ENCODE measurements at regions not wholly inside any gene's neighbourhood (a gene's known extent, or its start where the extent isn't known, plus 50 kb on each side); places are given as distances from the start of the nearest gene placed in this dataset.

DNA sequence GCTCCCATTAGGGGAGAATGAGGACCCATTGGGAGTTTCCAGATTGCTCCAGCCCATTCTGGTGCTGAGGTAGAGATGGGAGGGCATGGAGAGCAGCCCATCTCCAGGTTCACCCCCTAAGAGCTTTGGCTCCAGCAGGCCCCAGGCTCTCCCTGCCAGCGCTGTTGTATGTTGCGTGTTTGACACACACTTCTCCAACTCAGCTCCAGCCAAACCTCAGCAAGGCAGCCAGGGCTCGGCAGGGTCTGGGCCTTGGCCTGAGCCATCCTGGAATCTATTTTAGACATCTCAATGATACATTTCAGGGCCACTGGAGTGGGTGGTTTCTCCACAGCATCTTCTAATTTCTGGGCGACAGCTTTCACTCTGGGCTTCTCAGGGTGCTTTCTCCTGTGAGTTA is 117.0 kb downstream of the NAV1 start:
- DNase-seq (ENCODE audit: low read depth in 1 of 2, low spot score in 1 of 2) = no peak

DNA sequence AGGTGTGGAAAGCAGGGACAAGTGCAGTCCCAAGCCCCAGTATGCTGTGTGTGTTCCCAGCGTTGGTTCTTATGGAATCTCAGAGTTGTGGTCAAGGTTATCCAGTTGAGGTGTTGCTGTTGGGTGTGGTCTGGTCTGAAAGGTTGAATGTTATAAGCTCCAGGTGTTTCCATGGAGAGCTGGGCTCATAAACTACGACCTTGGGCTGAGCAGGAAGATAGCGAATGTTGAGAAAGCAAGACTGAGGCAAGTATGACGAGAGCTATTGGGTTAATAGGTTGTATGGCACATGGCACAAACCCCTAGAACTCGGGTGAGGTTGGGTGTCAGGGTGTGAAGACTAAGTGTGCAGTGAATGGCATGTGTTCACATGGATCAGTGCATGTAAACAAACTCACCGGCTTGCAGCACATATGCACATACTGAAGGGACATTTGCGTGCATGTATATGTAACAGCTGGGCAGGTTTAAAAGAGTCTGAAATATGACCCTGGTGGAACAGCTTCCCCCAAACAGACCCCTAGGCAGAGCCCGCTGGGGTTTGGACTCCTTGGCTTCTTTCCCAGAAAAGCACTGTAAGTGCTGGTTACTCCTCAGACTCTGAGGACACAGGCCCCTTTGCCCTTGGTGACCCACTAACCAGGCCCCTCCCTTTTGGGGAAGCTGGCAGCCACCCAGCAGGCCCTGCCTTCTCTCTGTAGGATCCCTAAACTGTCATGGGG is 117.5 kb downstream of the NAV1 start:
- no peak for DNase-seq (ENCODE audit: low read depth in 1 of 2, low spot score in 1 of 2)

DNA sequence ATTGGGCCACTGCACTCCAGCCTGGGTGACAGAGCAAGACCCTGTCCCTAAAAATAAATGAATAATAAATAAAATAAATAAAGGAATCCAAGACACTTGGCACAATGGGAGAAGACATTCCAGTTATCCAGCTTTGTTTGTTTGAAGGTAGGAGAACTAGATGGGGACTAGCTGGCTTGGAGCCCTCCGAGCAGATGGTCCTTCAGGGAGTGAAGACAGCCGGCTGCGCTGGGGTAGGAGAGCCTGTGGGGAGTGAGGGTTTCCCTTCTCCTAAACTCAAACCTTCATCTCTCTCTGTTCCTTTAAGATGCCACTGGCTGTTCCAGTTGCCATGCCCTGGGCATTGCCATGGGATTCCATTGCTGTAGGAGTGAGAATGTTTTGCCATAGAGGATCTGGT is 120.6 kb downstream of the NAV1 start:
- DNase-seq (ENCODE audit: low read depth in 1 of 2, low spot score in 1 of 2) = no peak

DNA sequence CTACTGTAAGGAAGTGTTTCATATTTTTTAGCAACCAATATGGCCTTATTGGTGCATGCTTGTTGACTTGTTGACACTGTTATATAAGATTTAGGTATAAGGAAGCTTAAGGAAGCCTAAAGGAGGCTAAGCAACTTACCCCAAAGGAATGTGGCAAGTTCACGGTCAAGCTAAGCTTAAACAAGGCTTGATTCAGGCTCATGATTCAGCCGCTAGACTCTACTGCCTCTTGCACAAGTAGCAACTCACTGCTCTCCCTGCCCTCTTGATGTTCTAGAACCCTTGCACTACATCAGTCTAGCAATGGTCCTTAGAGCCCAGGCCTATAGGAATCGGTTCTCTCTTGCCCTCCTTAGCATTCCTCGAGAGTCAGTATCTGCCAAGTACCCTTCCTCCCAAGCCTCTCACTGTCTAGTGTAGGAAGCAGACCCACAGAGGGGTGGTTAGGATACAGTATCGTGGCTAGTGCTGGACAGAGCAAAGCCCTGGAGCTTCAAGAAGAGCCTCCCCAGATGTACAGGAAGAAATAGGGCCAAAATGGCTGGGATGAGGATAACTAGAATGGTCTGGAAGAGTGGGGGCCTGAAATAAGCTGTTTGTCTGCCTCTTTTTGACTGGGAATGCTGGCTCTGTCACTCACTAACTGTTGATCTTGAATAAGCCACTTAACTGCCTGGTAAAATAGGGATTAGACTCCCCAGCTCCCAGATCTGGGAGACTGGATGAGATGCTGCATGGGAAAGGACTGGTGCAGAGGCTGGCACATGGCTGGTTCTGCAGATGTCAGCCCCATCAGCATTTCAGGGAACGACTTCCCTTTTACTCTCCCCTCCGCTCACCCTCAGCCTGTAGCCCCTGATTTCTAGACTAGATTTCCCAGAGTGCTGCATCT is 122.2 kb downstream of the NAV1 start:
- no peak for DNase-seq (ENCODE audit: low read depth in 1 of 2, low spot score in 1 of 2)

DNA sequence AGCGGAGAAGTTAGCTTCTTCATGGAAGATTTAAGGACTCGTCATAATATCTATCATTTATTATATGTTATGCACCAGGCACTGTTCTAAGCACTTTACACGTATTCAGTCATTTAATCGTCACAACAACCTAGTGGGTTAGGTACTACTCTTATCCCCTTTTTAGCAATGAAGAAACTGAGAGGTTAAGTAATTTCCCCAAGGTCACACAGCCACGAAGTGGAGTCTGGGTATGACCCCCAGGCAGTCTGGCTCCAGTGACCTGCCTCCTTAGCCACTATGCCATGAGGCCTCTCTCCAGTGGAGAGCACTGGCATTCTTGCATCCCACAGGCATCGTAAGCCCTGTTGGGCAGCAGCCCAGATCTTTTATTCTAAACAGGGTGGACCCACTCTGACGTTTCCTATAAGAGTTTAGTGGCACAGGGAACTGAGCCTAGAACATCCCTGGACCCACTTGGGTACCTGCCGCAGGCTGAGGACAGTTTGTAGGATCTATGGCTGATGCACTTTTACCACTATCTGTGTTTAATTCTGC is 123.0 kb downstream of the NAV1 start:
- DNase-seq (ENCODE audit: low read depth in 1 of 2, low spot score in 1 of 2) = no peak

DNA sequence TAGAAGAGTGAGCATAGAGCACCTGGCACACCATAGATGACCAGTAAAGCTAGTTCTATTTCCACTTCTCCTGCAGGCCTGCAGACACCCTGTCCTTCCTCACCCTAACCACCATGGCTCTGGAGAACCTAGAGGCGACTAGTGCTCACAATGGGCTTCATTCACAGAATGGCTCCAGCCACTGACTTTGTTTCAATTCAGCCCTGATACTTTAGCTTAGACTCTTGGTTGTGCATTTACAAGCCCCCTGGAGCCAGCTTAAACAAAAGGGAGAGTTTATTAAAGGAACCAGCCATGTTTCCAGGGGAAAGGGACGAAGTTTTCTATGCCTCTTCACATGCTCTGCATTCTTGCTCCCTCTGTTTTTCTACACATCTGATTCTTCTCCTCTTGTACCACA is 123.7 kb downstream of the NAV1 start:
- DNase-seq (ENCODE audit: low read depth in 1 of 2, low spot score in 1 of 2) = no peak

DNA sequence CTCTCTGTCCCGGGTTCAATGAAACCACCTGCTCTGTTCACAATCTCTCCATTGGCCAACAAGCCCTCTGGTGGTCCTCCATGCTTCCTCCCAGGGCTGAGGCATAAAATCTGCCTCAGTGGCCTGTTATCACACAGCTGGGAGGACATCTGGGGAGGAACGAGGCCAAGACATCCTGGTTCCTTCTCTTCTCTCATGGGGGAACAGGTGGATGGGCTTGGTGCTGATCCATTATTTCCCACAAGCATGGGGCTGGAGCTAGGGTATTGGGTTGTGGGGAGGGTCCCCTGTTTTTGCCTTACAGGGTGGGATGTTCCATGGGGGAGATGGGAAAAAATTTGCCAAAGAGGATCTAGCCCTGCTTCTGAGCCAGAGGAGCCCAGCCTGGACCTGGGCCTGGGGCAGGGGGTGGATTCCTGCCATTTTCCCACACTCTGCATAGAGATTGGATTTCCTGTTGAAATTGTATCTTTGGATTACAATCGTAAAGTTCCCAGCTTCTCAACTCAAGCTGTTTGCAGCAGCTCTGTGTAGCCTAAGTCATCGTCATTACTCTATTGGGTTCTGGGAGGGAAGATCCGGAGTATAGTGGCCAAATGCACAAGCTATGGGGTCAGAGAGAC is 124.7 kb downstream of the NAV1 start:
- no peak for DNase-seq (ENCODE audit: low read depth in 1 of 2, low spot score in 1 of 2)

DNA sequence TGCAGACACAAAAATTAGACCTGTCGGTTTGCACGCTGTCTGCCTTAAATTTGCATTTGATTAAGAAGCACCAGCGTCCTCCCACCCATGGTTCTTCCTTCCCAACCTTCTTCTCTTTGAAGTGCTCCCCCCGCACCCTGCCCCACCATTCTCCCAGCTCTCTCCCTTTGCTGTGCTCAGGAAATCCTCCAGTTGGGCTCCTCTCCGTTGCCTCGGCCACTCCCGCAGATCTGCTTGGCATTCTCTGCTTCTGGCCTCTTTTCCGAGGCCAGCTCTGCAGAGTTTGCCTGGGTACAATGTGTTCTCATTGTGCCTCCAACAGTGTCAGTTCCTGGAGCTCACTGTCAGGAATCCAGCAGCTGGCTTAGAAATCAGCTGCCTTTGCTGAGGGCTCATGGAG is 126.1 kb downstream of the NAV1 start:
- DNase-seq (ENCODE audit: low read depth in 1 of 2, low spot score in 1 of 2) = no peak

DNA sequence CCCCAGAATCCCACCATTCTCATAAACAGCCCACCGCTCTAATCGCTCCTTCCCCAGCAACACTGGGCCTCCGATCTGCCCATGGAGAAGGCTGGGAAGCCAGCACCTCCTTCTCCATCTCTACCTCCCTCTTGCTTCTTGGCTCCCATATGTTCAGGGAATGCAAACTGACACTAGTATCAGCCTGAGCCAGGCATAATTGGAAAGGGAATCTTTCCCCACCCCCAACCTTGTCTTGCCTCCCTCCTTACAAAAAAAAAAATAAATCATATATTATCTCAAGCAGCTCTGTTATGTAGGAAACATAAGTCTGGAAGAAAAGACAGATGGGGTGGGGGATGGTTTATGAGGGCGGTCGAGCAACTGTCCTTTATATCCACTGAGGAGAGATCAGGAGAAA is 127.2 kb downstream of the NAV1 start:
- DNase-seq (ENCODE audit: low read depth in 1 of 2, low spot score in 1 of 2) = no peak

DNA sequence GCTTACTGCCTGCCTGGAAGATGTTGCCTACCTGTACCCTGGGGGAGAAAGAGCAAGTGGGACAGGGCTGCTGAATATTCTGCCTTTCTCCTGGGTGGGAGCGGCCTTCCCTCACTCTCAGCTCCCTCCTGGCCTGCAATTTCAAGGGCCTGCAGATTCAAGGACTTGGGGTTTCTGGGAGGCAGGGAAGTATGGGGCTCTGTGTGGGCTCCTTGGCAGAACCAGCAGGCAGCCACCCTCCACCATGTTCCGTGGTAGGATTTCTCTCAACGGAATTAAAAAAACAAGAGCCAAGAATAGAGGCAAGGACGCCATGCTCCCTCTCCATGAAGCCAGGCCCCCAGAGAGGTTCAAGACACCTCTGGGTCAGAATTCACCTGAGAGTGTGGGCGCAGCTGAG is 127.7 kb downstream of the NAV1 start:
- DNase-seq (ENCODE audit: low read depth in 1 of 2, low spot score in 1 of 2) = no peak

DNA sequence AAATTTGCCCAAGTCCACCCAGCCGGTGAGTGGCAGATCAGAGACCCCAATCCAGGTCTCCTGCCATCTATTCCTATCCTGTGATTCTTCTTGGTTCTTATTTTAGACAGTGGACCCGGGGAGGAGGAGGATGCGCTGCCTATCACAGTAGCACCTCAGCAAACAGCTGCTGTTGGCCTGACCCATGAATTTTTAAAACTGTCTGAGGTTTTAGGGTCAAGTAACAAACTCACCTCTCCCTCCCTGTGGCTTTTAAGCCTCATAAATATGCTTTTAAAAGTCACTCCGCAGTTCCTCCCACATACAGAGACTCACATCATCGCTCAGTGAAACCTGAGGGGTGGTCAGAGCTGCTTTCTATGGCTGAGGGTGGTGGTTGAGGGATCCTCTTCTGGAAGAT is 128.6 kb downstream of the NAV1 start:
- no peak for DNase-seq (ENCODE audit: low read depth in 1 of 2, low spot score in 1 of 2)

DNA sequence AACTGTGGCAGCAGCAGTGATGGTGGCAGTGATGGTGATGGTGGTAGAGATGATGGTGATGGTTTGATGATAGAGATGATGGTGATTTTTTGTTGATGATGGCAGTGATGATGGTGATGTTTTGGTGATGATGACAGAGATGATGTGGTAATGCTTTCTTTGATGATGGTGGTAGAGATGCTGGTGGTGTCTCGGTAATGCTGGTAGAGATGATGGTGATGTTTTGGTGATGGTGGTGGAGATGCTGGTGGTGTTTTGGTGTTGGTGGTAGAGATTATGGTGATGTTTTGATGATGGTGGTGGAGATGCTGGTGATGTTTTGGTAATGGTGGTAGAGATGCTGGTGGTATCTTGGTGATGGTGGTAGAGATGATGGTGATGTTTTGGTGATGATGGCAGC is 131.6 kb downstream of the NAV1 start:
- DNase-seq (ENCODE audit: low read depth in 1 of 2, low spot score in 1 of 2) = no peak

DNA sequence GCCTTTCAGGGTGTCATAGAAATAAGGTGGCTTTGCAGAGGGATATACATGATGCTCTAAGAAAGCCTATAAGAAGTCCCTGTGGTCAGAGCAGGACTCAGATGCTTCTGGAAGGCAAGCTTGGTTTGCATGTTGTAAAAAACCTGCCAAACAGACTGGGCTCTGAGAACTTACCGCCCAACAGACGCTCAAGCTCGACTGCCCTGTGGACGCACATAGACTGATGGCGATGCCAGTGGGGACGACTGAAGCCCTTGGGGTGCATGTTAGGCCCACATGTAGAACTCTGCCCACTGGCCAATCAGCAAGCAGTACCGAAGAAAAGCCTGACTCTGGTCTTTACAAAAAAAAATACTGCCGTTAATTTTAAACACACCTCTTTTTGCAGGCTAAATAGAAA is 133.8 kb downstream of the NAV1 start:
- no peak for DNase-seq (ENCODE audit: low read depth in 1 of 2, low spot score in 1 of 2)

DNA sequence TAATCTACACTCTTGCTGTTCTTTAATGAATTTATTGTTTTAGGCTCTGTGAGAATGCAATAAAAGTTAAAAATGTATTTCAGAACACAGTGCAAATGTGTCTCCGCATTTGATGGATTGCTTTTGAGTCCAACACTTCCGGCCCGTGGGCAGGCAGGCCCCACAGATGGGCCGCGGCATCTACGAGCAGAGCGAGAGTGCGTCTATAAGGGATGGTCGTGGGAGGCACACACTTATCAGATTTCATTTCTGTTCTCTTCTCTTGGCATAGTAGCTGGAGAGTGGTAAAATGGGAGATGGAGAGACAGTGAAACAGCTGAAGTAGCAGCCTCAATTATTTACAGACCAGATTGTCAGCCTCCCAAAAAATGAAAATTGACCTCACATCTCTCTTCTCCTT is 134.2 kb downstream of the NAV1 start:
- no peak for DNase-seq (ENCODE audit: low read depth in 1 of 2, low spot score in 1 of 2)

DNA sequence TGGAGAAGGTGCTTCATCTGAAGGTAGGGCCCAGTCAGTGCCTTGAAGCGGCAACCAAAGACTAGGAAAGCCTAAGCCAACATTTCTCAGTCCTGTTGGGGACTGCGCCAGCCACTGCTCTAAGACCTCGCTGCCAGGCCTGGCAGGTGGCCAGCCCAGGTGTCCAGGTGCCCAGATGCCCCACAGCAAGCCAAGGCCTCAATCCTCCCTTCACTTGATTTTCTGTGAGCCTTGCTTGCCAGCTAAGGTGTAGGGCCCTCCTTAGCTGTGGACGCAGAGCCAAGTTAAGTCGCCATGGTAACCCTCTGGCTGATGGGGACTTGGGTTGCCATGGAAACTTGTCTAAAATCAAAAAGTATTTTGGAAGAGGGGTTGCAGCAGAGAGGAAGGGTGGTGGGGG is 135.0 kb downstream of the NAV1 start:
- DNase-seq (ENCODE audit: low read depth in 1 of 2, low spot score in 1 of 2) = no peak

DNA sequence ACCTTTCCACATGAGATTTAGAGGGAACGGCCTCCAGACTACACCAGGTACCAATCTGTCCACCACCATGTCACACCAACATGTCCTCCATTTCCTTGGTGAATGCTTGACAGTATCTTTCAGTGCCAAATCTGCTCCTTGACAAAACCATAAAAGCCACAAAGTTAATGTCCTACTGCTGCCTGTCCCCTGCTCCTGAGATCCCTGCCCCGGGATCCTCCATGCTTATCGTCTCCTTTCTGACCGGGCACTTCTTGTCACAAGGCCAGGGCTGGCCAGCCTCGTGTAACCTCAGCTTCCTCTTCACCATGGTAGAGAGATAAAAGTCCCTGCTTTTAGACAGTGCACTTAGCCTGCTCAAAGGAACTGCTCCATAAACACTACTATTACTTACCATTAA is 136.2 kb downstream of the NAV1 start:
- DNase-seq (ENCODE audit: low read depth in 1 of 2, low spot score in 1 of 2) = no peak

DNA sequence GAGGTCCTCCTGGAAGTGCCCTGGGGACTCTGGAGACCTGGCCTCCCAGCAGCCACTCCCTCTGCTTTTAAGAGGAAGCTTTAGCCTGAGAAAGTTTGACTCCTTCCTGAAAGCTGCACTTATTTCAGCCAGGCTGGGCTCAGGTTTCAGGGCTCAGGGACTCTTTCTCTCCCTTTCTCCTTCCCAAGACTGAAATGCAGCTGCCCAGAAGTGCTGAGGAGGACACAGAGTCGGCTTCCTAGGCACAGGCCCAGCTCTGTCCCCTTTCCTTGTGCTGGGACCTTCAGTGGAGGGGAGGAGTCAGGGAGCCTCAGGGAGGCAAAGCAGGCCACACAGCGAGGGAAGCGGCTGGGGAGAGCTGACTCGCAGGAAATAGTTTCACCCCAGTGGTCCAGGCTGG is 137.3 kb downstream of the NAV1 start:
- DNase-seq (ENCODE audit: low read depth in 1 of 2, low spot score in 1 of 2) = no peak

DNA sequence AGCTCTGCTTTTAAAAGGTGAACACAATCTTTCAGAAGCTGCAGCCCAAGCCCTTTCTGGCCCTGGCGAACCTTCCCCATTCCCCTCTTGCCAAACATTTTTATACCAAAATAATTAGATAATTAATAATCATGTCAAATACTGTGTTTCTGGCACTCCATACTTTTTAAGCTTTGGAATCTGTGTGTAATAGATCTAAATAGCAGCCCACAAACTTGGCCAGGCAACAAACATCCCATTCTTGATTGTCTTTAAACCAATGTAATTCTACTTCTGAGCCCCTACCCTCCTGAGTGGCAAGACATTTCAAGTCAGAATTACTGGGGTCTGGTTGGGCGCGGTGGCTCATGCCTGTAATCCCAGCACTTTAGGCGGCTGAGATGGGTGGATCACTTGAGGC is 137.7 kb downstream of the NAV1 start:
- no peak for DNase-seq (ENCODE audit: low read depth in 1 of 2, low spot score in 1 of 2)

DNA sequence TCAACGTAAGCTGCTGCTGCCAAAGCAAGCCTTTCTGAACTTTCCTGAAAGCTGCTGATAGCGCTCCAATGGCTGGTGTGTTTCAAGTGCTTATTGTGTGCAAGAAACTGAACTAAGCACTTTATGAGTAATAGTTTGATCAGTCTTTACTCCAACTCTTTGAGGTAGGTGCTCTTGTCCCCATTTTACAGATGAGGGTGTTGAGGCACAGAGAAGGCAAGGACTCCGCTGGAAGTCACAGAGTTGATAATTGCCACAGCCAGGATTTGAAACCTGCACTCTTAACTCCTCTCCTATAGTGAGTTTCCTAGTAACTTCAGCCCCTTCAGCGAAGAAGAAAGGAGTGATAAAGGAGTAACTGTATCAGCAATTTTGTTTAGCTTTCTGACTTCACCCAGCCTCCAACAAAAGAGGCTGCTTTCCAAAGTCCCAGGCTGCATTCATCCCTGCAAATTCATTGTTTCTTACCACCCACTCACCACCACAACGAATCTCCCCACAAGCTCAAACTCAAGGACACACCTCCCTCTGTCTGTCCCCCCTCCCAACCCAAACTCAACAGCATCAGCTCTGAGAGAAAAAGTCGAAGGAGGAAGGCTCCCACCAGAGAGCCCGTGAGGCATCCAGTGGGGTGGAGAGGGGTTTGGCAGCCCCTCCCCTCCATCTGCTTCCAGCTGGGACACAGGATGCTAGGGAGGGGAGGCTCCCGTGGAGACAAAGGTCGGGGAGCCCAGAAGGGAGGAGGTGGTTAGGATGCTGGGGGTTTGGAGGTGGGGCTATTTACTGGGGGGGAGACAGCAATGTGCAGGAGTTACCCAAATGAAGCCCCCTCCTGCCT is 139.6 kb downstream of the NAV1 start:
- DNase-seq (ENCODE audit: low read depth in 1 of 2, low spot score in 1 of 2) = no peak

DNA sequence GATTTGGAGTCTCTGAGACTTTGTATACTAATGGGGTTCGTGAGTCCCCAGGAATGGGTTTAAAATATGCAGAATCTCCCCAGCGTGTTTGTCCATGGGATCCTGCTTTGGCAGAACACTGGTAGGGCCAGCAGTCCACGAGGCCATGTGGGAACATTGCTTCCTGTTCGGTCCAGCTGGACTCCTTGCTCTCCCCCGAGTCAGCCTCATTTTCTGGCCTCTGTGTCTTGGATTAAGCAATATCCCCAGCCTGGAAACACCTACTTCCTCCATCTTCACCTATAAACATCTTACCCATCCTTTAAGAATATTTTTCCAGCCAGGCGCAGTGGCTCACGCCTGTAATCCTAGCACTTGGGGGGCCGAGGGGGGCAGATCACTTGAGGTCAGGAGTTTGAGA is 142.4 kb downstream of the NAV1 start:
- no peak for DNase-seq (ENCODE audit: low read depth in 1 of 2, low spot score in 1 of 2)

DNA sequence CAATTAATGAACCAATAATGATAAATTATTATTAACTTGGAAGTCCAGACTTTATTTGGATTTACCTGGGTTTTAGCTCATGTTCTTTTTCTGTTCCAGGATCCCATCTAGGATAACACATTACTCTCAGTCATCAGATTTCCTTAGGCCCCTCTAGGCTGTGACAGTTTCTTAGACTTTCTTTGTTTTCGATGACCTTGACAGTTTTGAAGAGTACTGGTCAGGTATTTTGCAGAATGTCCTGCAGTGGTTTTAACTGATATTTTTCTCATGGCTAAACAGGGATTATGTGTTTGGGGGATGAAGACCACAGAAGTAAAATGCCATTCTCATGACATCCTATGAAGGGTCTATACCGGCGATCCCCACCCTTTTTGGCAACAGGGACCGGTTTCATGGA is 144.0 kb downstream of the NAV1 start:
- no peak for DNase-seq (ENCODE audit: low read depth in 1 of 2, low spot score in 1 of 2)

All from activated T-helper 1 cell treated with anti-CD3 and anti-CD28 coated beads, Interleukin-2, amount 50 U/mL, for 16 hours (primary cell).